DND-41 (cell line): ENCODE measurements at regions not wholly inside any gene's neighbourhood (a gene's known extent, or its start where the extent isn't known, plus 50 kb on each side); places are given as distances from the start of the nearest gene placed in this dataset.

Source experiments
- ATAC-seq: fragments of 200-7000 bp; cut with Tn5 transposase; 3 replicates; pipeline ENCODE4 v1.9.1; 2021; ENCODE audit warnings: low read depth; ENCODE audit not compliant: insufficient read depth
- DNase-seq: peaks from one replicate; pipeline ENCODE4 v3.0.0-alpha.2; 2020
- H2AFZ ChIP-seq: 2 replicates; pipeline ENCODE4 v1.6.0; 2012; ENCODE audit warnings: low read depth, low read length
- H3K27ac ChIP-seq: 2 replicates; pipeline ENCODE4 v1.5.1; 2012; ENCODE audit warnings: low read length, inconsistent platforms
- H3K27me3 ChIP-seq: fragments of 200-600 bp; sonication (generic); 2 replicates; pipeline ENCODE4 v1.6.0; 2012; ENCODE audit warnings: low read length, mild to moderate bottlenecking, inconsistent platforms; ENCODE audit not compliant: insufficient read depth, poor library complexity
- H3K36me3 ChIP-seq: 2 replicates; pipeline ENCODE4 v1.5.1; 2012; ENCODE audit warnings: low read length, inconsistent platforms; ENCODE audit not compliant: insufficient read depth
- H3K4me1 ChIP-seq: 2 replicates; pipeline ENCODE4 v1.5.1; 2012; ENCODE audit warnings: mild to moderate bottlenecking, low read length; ENCODE audit not compliant: insufficient read depth
- H3K4me2 ChIP-seq: 2 replicates; pipeline ENCODE4 v1.6.0; 2012; ENCODE audit warnings: mild to moderate bottlenecking, moderate library complexity, low read length, inconsistent platforms; ENCODE audit not compliant: insufficient read depth
- H3K4me3 ChIP-seq, 2 experiments: fragments of 200-600 bp in 1 of 2; shearing (Covaris generic) in 1 of 2; 2 replicates each; pipeline ENCODE4 v1.5.1; 2012 to 2016; ENCODE audit warnings: inconsistent platforms in 2 of 2, low read length in 2 of 2, mild to moderate bottlenecking in 2 of 2, low read depth in 1 of 2, moderate library complexity in 1 of 2
- H3K79me2 ChIP-seq: 2 replicates; pipeline ENCODE4 v1.6.0; 2012; ENCODE audit warnings: low read length, inconsistent platforms; ENCODE audit not compliant: insufficient read depth
- H3K9ac ChIP-seq: 2 replicates; pipeline ENCODE4 v1.6.0; 2012; ENCODE audit warnings: low read depth, mild to moderate bottlenecking, inconsistent platforms, low read length, moderate library complexity
- H3K9me3 ChIP-seq: 2 replicates; pipeline ENCODE4 v1.5.1; 2012; ENCODE audit warnings: low read length, moderate library complexity, mild to moderate bottlenecking, inconsistent platforms; ENCODE audit not compliant: insufficient read depth, severe bottlenecking
- H4K20me1 ChIP-seq: 2 replicates; pipeline ENCODE4 v1.6.0; 2012; ENCODE audit warnings: low read length; ENCODE audit not compliant: insufficient read depth
- EZH2 ChIP-seq: IDR thresholded peaks from 3 replicates; pipeline ENCODE4 v1.6.1; 2012; ENCODE audit warnings: borderline replicate concordance, low read depth, mild to moderate bottlenecking, moderate library complexity, low read length, inconsistent platforms; ENCODE audit not compliant: severe bottlenecking
- TF ChIP-seq, protein P1 (sequence below): IDR thresholded peaks from 2 replicates; pipeline ENCODE4 v1.5.1; 2012; ENCODE audit warnings: borderline replicate concordance, low read length, moderate library complexity, mild to moderate bottlenecking; ENCODE audit not compliant: poor library complexity, severe bottlenecking; ENCODE audit errors: extremely low read depth

DNA sequence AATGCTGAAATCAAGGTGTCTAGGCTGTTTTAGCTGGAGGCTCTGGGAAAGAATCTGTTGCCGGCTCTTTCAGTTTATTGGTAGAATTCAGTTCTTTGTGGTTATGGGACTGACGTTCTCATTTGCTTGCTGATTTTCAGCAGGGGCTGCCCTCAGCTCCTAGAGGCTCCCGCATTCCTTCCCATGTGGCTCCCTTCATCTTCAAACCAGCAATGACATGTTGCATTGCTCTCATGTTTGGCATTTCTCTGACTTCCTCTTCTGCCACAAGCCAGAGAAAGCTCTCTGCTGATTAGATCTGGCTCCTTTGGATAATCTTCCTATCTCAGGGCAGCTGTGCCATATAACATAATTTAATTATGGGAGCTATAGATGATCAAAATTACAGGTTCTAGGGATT is 360.3 kb downstream of the LRRC70 start:
- no peak overlapping the region for H3K9ac ChIP-seq
- no peaks in the 10 kb centered on the region for H3K4me1 ChIP-seq
- H3K4me3 ChIP-seq: no peak overlapping the region
- H3K4me2 ChIP-seq: no peak overlapping the region
- no peaks in the 10 kb centered on the region for H3K79me2 ChIP-seq
- no peak overlapping the region for H3K27ac ChIP-seq
- no peaks in the 10 kb centered on the region for H4K20me1 ChIP-seq
- no peaks in the 10 kb centered on the region for H3K9me3 ChIP-seq
- ATAC-seq (no peak), DNase-seq (no peak)
- H2AFZ ChIP-seq: no peak overlapping the region
- no peaks in the 10 kb centered on the region for H3K27me3 ChIP-seq
- H3K36me3 ChIP-seq: no peaks in the 10 kb centered on the region
- TF ChIP-seq EZH2: no peak
- TF ChIP-seq, protein P1, sequence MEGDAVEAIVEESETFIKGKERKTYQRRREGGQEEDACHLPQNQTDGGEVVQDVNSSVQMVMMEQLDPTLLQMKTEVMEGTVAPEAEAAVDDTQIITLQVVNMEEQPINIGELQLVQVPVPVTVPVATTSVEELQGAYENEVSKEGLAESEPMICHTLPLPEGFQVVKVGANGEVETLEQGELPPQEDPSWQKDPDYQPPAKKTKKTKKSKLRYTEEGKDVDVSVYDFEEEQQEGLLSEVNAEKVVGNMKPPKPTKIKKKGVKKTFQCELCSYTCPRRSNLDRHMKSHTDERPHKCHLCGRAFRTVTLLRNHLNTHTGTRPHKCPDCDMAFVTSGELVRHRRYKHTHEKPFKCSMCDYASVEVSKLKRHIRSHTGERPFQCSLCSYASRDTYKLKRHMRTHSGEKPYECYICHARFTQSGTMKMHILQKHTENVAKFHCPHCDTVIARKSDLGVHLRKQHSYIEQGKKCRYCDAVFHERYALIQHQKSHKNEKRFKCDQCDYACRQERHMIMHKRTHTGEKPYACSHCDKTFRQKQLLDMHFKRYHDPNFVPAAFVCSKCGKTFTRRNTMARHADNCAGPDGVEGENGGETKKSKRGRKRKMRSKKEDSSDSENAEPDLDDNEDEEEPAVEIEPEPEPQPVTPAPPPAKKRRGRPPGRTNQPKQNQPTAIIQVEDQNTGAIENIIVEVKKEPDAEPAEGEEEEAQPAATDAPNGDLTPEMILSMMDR: no peak

DNA sequence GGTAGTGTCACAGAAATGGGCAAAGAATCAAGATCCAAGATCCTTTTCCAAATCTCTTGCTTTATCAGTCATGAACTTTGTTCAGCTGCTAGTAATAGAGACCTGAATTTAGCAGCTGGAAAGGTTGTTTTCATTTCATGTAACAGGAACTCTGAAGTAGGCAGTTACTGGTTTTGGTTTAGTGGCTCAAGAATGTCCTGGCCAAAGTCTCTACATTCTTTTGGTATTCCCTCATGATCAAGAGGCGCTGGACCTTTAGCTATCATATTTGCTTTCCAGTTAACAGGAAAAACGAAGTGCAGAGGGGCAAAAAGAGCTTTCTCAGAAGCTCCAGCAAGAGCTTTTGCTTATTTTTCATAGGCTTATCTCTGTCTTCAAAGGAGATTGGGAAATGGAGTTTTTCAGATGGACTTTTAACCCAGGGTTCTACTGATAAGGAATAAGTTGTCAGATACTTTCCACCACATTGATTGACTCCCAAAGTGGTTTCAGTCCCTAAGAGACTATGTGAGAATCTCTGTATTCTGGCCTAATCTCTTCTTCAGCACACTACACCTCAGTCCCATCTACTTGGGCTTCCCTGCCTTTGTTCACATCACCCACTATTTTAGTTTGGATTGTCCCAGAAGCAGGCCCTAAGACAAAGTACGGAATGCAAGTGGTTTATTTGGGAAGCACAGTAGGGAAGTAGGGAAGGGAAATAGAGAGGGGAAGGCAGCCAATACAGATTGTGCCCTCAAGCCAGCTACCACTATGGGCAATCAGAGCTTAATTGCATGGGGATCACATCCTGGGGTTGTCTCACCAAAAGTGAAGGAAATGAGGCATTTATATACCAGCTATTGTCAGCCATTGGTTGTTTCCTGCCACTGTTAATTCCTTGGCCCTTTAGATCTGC is 359.3 kb downstream of the LRRC70 start:
- no peak overlapping the region for H3K9ac ChIP-seq
- DNase-seq: no peak
- TF ChIP-seq, protein P1: no peak
- no peak for TF ChIP-seq EZH2

DNA sequence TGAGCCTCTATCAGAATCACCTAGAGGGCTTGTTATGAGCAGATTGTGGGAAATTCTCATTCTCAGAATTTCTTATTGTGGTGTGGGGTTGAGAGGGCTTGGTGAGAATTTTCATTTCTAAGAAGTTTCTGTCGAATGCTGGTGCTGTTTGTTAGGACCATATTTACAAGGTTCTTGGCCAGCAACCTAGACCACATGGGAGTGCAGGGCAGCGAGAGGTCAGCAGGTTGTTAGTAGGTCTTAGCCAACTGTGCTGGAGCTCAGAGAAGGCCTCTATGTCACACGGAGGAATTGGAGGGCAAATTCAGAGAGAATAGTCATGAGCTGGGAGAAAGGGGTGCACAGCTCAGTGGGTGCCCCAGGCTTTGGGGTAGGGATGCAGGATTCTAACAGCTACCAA is 357.0 kb downstream of the LRRC70 start:
- H2AFZ ChIP-seq: no peak overlapping the region
- no peak for TF ChIP-seq EZH2
- TF ChIP-seq, protein P1: no peak
- H3K9ac ChIP-seq: no peak overlapping the region
- ATAC-seq (no peak), DNase-seq (no peak)
- no peaks in the 10 kb centered on the region for H3K79me2 ChIP-seq
- H3K4me2 ChIP-seq: no peak overlapping the region
- no peak overlapping the region for H3K27ac ChIP-seq
- no peaks in the 10 kb centered on the region for H3K27me3 ChIP-seq
- H3K4me3 ChIP-seq: no peak overlapping the region
- no peaks in the 10 kb centered on the region for H3K36me3 ChIP-seq
- no peaks in the 10 kb centered on the region for H4K20me1 ChIP-seq
- H3K4me1 ChIP-seq: no peaks in the 10 kb centered on the region
- no peaks in the 10 kb centered on the region for H3K9me3 ChIP-seq

More for the DNA sequence above, 359.3 kb downstream of the LRRC70 start:
- H3K4me1 ChIP-seq: no peaks in the 10 kb centered on the region
- no peak overlapping the region for H3K4me3 ChIP-seq
- no peaks in the 10 kb centered on the region for H4K20me1 ChIP-seq
- H2AFZ ChIP-seq: no peak overlapping the region
- H3K79me2 ChIP-seq: no peaks in the 10 kb centered on the region
- H3K27ac ChIP-seq: no peak overlapping the region
- no peaks in the 10 kb centered on the region for H3K9me3 ChIP-seq
- no peak for ATAC-seq
- no peak overlapping the region for H3K4me2 ChIP-seq
- H3K27me3 ChIP-seq: no peaks in the 10 kb centered on the region
- no peaks in the 10 kb centered on the region for H3K36me3 ChIP-seq
